NOMO-1 treated with DMSO at 0.1 percent for 48 hours (cell line): ENCODE measurements at regions not wholly inside any gene's neighbourhood (a gene's known extent, or its start where the extent isn't known, plus 50 kb on each side); places are given as distances from the start of the nearest gene placed in this dataset.

Experiments
- DNase-seq: peaks from one replicate; lab custom pipeline; 2025; ENCODE audit not compliant: unreplicated experiment; lab: John Stamatoyannopoulos, UW

DNA sequence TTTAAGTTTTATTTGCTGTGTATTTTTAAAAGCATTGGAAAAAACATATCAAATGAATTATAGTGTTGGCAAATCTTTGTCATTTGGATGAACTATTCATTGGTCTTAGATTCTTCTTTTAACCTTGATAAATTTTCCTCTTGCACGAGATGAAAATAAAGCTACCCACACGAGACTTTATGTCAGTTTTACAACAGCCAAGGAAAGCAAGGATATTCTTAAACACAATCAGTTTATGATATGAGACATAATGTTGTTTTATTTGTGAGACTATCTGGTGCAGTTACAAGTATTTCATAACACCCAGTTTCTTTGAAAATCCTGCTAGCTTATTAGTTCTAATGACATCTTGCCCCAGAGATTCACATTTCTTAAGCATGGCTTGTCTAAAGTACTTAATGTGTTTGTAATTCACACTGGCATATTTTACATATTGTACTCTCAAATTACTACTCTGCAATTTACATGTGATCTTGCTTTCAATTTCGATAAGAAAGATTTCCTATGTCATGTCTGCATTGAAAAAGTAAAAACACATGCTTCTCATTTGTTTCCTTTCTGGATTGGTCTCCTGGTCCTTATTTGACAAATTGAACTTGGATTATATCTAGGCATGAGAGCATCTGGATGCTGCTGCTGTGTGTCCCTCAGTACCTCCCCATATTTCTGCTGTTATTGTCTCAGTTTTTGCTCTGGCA lies 955.5 kb upstream of the PCDH9 start:
- no peak for DNase-seq

DNA sequence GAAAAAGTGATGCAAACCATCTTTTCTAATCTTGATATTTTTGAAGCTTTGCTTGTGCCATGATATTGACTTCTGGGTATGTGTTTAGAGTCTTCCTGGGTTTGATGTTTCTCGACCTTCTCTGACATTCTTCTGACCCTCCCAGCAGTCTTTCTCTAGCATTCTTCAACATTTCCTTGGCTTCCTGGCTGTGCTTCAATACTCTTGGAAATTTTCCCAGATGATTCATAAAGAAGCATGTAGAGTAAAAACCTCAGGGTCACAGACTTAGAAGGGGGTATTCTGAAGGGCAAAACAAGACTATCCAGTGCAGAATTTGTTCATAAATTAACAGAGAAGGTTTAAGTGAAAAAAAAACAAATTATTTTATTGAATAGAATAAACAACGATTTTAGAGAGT lies 946.3 kb upstream of the PCDH9 start:
- no peak for DNase-seq

DNA sequence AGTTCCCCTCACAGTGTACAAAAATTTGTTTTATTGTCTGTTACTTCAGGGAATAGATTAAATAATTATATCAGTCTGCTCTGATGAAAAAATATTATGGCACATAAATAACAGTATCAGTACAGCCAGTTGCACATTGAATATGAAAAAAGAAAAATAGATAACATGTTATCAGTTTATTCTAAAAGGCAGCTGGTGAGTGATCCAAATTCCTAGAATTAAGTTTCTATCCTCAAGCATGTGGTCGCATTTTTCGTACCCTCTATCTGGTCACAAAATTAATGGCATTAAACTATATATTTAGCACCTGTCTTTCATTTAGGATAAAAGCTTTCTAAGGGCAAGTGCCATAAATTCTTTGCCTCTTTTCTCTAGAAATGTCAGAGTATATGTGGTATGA lies 944.8 kb upstream of the PCDH9 start:
- no peak for DNase-seq

DNA sequence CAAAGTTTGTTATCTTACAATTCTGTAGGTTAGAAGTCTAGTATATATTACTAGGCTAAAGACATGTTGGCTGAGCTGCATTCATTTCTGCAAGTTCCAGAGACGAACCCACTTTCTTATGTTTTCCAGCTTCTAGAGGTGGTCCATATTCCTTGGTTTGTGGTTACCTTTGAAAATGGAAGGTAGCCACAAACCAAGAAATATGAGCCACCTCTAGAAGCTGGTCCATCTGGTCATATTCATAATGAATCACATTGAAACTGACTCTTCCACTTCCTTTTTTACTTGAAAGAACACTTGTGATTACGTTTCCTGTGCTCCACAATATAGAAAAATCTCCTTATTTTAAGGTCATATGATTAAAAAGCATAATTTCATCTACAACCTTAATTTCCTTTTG lies 943.0 kb upstream of the PCDH9 start:
- no peak for DNase-seq

DNA sequence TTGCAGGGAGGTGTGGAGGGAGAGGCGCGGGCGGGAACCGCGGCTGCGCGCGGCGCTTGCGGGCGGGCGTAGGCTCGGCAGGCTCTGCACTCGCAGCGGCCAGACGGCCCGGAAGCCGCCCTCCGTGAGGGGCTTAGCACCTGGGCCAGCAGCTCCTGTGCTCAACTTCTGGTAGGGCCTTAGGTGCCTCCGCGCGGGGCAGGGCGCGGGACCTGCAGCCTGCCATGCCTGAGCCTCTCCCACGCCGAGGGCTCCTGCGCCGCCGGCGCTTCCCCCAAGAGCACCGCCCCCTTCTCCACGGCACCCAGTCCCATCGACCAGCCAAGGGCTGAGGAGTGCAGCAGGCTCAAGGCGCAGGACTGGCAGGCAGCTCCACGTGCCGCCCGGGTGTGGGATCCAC lies 940.8 kb upstream of the PCDH9 start:
- DNase-seq: no peak

DNA sequence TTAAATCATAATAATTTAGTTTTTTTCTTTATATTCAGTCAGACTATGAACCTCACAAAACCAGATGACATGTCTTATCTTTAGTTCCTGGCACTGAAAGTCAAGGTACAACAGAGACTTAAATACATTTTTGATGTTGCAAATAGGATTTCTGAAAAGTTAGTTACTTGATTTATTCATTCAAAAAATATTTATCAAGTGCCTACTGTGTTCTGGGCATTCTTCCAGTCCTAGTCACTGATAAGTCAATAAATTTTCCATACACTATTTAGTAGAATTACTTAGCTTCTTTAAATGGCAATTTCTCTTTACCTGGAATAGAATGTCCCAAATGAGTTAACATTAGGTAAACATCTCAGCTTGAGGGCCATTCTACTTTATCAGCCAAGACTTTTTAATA lies 938.3 kb upstream of the PCDH9 start:
- no peak for DNase-seq

DNA sequence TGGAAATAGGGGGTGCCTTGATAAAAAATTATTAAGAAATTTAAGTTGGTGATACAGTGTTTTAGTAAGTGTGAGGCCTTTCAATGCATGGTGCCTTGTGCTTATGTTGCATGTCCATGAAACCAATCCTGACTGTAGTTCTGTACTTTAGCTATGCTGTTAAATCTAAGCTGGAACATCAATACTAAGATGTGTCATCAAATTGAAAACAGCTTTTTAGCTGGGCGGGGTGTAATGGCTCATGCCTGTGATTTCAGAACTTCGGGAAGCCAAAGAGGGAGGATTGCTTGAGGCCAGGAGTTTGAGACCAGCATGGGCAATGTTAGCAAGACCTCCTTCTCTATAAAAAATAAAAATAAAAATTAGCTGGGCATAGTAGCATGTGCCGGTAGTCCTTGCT lies 930.3 kb upstream of the PCDH9 start:
- no peak for DNase-seq

DNA sequence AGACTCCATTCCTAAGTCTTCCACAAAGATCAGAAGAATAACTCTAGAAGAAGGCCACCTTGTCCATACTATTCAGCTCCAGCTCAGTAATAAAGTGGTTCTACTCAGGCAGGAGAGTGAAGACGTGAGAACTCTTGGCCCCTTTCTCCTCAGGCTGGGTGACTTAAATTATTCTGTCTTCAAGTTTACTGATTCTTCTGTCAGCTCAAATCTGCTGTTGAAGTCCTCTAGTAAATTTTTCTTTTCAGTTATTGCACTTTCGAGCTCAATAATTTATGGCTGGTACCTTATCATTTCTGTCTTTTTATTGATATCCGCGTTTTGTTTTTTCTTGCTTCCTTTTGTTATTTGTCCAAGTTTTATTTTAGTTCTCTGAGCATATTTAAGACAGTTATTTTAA lies 922.3 kb upstream of the PCDH9 start:
- DNase-seq: no peak

DNA sequence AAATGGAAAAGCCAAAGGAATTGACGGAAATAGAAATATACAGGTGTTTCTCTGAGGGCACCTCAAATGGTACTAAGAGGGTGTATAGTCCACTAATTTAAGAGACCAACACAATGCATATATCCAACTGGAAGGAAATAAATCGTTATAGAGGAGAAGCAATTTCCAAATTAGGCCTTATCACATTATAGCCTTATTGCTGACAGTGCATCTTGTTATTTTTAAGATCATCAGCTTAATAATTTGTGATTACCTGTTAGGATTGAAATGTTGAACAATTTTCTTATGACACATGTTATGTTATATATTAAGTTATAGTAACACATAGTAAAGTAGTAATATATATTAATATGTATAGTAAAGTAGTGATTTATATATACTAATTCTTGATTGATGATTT lies 915.7 kb upstream of the PCDH9 start:
- DNase-seq: no peak

DNA sequence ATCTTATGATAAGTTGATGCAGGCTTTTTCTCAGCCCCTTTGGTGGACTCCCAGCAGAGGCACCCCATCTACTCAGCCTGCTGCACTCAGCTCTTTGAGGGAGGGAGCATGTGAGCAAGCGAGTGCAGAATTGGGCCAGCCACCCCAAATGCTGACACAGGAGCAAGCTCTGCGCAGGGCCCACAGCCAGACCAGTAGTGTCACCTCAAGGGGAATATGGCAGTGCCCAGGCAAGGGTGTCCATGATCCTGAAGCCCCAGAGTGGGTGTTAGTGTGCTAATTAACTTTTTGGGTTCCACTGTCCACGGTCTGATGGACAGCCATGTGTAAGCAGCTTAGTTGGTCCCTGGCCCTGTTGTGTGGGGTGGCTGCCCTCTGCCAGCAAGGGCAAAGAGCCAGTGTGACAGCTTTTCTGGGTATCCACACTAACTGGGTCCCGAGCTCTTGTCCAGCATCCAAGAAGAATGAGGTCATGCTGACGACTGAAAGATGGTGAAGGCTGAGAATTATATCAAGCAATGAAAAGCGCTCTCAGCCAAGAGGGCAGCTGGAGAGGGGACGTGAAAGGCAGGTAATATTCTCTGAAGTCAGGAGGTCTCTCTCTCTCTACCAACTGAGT lies 898.3 kb upstream of the PCDH9 start:
- no peak for DNase-seq

DNA sequence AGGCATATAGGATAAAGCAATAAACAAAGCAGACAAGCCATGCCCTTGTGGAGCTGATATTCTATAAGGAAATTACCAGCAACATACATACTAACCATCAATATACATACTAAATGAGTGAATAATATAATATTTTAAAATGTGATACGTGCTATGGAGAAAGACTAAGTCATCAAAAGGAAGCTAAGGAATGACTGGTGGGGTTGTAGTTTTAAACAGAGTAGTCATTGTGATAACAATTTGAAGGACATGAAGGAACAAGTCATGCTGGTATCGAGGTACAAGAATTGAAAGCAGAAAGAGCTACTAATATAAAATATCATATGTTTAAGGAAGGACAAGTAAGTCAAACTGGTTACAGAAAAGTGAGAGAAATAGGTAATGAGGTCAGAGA lies 894.9 kb upstream of the PCDH9 start:
- DNase-seq: no peak

DNA sequence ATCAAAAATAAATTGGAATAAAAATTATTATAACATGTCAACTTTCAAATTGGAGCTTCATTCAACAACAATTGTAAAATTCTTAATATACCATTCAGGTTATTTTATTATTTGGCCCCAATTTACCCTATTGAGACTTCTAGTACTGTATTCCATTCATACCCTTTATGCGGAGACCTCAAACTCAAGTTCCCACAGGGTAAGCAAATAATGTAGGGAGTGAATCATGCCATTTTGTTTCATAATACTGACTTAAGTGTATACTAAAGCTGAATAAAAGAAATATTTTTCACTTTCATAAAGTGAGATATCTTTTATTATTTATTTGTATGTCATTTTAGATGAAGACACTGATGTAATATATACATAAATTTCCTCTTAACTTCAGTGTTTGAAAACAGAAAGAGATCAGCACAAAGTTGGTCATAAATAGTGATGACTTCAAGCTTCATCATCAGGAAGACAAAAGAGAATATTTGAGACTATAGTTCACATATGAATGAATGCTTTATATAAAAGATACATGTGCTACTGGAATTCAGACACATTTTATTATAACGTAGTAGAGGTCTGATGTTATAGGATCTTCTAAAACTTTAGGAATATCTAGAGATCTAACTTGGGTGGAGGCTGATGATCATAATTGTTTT lies 894.4 kb upstream of the PCDH9 start:
- no peak for DNase-seq

DNA sequence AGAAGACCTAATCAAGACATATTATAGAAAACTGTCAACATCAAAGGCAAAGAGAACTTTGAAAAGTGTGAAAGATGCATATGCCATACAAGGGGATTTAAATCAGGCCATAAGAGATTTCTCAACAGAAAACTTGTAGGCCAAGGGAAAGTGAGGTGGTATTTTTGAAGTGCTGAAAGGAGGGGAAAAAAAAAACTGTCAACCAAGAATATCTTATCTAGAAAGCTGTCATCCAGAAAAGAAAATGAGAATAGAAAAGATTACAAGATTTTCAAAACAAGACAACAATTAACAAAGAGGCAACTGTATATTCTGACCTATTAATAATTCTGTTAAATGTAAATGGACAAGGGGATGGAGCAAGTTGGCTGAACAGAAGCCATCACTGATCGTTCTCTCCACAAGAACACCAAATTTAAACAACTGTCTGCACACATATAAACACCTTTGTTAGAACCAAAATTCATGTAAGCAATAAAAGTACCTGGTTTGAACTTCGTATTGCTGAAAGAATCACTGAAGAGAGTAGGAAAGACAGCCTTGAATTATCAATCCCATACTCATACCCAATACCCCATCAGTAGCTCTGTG lies 880.1 kb upstream of the PCDH9 start:
- DNase-seq: no peak

DNA sequence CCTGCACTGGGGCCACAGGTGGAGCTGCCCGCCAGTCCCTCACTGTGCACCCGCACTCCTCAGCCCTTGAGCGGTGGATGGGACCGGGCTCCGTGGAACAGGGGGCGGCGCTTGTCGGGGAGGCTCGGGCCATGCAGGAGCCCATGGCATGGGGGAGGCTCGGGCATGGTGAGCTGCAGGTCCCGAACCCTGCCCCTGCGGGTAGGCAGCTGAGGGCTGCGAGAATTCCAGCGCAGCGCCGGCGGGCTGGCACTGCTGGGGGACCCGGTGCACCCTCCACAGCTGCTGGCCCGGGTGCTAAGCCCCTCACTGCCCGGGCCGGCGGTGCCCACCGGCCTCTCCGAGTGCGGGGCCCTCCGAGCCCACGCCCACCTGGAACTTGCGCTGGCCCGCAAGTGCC lies 877.5 kb upstream of the PCDH9 start:
- no peak for DNase-seq

DNA sequence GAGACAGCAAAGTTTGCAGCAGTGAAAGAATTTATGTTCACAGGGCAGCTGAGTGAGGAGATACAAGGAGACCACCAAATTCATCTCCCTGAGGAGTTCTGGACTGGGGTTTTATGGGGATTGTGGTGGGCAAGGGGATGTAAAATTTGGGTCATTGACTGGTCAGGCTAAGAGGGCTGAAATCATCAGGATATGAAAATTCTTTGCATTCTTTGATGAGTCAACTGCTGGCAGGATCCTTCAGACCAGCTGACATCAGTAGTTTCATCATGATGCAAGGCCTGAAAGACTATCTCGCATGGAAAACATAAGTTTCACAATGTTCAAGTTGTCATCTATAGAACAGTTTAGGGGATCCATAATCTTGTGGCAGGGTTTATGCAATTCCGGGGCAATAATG lies 869.5 kb upstream of the PCDH9 start:
- DNase-seq: no peak

DNA sequence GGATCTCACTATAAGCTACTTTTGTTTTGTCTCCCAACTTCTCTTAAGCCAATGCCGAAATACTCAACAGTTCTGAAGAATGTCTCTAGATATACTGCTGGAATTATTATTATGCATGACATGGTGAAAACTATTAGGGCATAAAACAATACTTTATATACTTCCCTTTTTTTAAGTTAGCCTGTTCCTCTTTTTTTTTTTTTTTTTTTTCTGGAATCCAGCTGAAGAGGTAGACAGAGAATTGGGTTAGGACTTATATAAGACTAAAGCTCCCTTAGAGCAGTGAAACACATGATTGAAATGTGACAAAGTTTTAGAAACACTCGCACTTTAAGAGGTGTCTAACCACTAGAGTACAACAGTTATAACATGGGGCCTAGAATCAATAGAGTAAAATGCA lies 850.9 kb upstream of the PCDH9 start:
- DNase-seq: peak; percentile 51

DNA sequence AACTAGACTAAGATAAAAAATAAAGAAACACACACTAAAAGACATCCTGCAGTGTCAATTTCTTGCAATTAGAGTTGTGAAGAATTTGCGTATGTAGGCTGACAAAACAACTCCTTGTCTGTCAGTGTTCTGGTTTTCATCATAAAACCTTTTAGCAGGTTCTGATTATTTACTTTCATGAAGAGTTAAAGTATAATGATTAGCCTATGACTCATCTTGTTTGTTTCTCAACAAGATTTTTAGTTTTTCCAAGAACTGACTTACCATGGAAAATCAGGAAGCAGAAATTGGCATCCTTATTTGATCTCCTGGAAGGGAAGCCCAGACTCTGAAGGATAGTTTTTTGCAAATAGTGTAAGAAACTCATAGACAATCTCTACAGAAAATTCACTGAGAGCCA lies 848.7 kb upstream of the PCDH9 start:
- no peak for DNase-seq

DNA sequence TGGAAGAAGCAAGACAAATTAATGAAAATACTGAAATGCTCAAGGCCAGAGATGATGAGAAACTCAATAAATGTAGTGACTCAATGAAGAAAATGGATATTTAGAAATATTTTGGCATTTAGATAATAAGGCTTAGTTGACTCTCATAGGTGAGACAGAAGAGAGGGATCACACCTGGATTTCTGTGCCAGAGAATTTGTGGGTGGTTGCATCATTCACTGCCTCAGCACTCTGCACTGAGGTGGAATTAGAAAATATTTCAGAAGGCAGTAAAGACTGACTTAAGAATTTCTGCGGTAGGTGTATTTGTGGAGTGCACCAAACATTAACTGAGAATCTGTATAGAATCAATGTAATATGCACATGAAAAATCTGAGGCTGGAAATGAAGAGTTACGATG lies 848.3 kb upstream of the PCDH9 start:
- no peak for DNase-seq

DNA sequence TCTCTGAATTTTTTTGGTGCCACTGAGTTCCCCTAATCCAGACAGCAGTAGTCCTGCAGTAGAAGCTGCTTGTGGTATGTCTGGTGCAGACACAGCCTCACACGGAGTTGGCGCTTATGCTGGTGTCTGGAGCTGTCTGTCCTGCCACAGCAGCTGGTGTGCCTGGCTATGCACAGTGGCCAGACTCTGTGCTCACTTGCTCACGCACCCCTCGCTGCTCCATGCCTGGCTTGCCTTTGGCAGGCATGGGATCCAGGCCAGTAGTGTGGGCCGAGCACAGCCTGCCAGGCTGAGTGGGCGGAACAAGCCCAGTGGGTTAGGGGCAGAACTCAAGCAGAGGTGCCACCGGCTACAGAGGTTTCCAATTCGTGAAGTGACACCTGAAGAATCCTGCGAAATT lies 845.9 kb upstream of the PCDH9 start:
- DNase-seq: no peak

DNA sequence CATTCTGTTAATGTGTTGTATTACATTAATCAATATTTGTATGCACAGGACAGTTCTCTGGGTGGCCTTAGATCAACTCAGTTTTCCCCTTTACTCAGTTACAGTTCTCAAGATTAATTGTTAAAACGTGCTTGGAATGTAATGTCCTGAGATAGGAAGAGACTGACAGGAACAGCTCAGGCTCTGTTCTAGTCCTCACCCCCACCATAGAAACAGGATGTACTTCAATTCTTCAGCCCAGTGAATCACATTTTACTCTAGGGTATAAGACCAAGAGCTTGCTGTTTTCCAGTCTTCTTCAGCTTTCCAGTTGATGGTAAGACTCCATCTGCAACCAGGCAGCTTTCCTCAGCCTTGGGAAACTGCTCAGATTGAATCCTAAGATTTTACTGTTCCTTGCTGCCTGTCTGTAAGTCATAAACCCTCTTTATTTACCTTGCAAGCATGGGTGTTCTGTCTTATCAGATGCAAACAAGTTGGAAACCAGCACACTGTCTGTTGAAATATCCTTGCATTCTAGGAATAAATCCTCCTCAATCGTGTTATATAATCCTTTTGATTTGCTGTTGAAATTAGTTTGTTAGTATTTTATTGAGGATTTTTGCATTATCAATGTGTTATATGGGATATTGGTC lies 836.9 kb upstream of the PCDH9 start:
- DNase-seq: no peak

DNA sequence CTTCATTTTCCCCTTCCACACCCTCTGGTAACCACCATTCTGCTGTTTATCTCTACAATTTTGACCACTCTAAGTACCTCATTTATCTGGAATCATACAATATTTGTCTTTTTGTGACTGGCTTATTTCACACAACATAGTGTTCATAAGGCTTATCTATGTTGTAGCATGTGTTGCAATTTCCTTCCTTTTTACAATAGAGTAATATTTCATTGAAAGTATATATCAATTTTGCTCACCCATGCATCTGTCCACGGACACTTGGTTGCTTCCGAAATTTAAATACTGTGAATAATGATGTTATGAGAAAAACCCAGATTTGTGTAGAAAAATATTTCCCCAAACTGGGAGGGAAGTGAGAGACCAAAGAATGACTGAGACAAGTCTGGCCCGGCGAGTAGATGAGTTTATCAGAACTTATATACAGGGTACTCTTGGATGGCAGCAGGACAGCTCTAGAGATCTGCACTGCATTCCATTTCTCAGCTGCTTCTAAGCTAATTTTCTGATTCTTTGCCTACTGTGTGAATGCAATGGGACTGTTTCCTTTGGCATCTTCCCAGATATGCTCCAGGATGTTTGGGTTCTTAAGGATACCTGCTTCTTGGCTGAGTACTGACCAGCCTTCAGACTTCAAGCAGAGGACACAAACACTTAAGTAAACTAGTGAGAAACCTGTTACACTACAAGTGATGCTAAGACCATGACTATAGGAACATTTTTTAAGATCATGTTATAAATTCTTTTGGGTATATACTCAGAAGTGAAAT lies 834.0 kb upstream of the PCDH9 start:
- no peak for DNase-seq
